CD4-positive, alpha-beta memory T cell (primary cell): ENCODE measurements at regions not wholly inside any gene's neighbourhood (a gene's known extent, or its start where the extent isn't known, plus 50 kb on each side); places are given as distances from the start of the nearest gene placed in this dataset.

Experiments used
- CTCF ChIA-PET: fragments of 350-600 bp; sonication (Branson Sonifier 250); formaldehyde crosslinking; loops from one replicate; lab custom pipeline; 2021; ENCODE audit warnings: inconsistent platforms; ENCODE audit not compliant: partially characterized antibody; lab: Charles Lee
- POLR2A ChIA-PET: fragments of 350-600 bp; sonication (Branson Sonifier 250); formaldehyde crosslinking; loops from one replicate; lab custom pipeline; 2021; ENCODE audit not compliant: partially characterized antibody; lab: Charles Lee
- DNase-seq, 5 donors: peaks; one replicate each; pipeline versions ENCODE4 v3.0.0 to v3.0.0-alpha.2; 2020 to 2022; ENCODE audit warnings: mixed read lengths in 1 of 5
- H3K27ac ChIP-seq: one replicate; pipeline ENCODE4 v1.7.0; 2013; ENCODE audit warnings: low read depth, low read length
- H3K27me3 ChIP-seq: 2 replicates; pipeline ENCODE4 v1.7.0; 2013; ENCODE audit warnings: mild to moderate bottlenecking, low read length, moderate library complexity; ENCODE audit not compliant: insufficient read depth
- H3K36me3 ChIP-seq: 2 replicates; pipeline ENCODE4 v1.7.0; 2013; ENCODE audit warnings: mild to moderate bottlenecking, low read length, moderate library complexity; ENCODE audit not compliant: insufficient read depth
- H3K4me1 ChIP-seq: 2 replicates; pipeline ENCODE4 v1.7.0; 2013; ENCODE audit warnings: mild to moderate bottlenecking, low read length, moderate library complexity; ENCODE audit not compliant: insufficient read depth
- H3K4me3 ChIP-seq, 2 donors: one replicate each; pipeline ENCODE4 v1.7.0; 2013; ENCODE audit warnings: low read length in 2 of 2, mild to moderate bottlenecking in 1 of 2
- H3K9me3 ChIP-seq, 2 donors: one replicate each; pipeline ENCODE4 v1.7.0; 2013; ENCODE audit warnings: low read length in 2 of 2, control low read depth in 1 of 2; ENCODE audit not compliant: control insufficient read depth in 1 of 2
- H3K27ac Mint-ChIP-seq, 7 donors: one replicate each; pipeline ENCODE4 v1.8.0; 2020 to 2021; ENCODE audit warnings: mixed read lengths in 7 of 7, mild to moderate bottlenecking in 6 of 7, inconsistent platforms in 3 of 7, moderate library complexity in 3 of 7
- H3K27me3 Mint-ChIP-seq, 2 donors: one replicate each; pipeline ENCODE4 v1.8.0; 2020 to 2021; ENCODE audit warnings: mixed read lengths in 2 of 2
- H3K36me3 Mint-ChIP-seq, 2 donors: one replicate each; pipeline ENCODE4 v1.8.0; 2020 to 2021; ENCODE audit warnings: mixed read lengths in 2 of 2, inconsistent platforms in 1 of 2, mild to moderate bottlenecking in 1 of 2
- H3K4me1 Mint-ChIP-seq, 4 donors: one replicate each; pipeline ENCODE4 v1.8.0; 2020 to 2021; ENCODE audit warnings: mixed read lengths in 4 of 4, mild to moderate bottlenecking in 1 of 4
- H3K4me3 Mint-ChIP-seq, 8 donors: one replicate each; pipeline ENCODE4 v1.8.0; 2020 to 2021; ENCODE audit warnings: mixed read lengths in 8 of 8, mild to moderate bottlenecking in 7 of 8, moderate library complexity in 6 of 8, inconsistent platforms in 3 of 8
- H3K9me3 Mint-ChIP-seq, 8 donors: one replicate each; pipeline ENCODE4 v1.8.0; 2020 to 2021; ENCODE audit warnings: mixed read lengths in 8 of 8, mild to moderate bottlenecking in 5 of 8, inconsistent platforms in 3 of 8, moderate library complexity in 1 of 8
- intact Hi-C: fragments of 100-400 bp; cut with micrococcal nuclease; formaldehyde crosslinking; loops from one replicate; pipeline ENCODE4 v1.15.1; 2023

DNA sequence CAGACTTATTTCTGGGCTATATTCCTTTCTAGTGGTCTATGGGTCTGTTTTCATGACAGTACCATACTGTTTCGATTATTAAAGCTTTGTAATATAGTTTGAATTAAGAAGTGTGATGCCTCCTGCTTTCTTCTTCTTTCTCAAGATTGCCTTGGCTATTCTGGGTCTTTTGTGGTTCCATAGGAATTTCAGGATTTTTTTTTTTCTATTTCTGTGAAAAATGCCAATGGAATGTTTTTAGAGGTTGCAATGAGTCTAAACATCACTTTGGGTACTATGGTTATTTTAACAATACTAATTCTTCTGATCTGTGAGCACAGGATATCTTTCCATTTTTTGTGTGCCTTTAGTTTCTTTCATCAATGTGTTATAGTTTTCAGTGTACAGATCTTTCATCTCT lies 204.3 kb upstream of the HCCS start:
- ChIA-PET CTCF (no interaction called here), POLR2A (no interaction called here)
- Mint-ChIP-seq H3K4me3 (no peak overlapping the region), H3K27ac (no peak overlapping the region), H3K27me3 (no peaks in the 10 kb centered on the region), H3K36me3 (no peaks in the 10 kb centered on the region), H3K4me1 (no peaks in the 10 kb centered on the region), H3K9me3 (peaks cover 2 to 24% (median 5%) of the 10 kb centered on the region in 8 donors)
- Histone ChIP-seq H3K27me3 (no peaks in the 10 kb centered on the region), H3K27ac (no peak overlapping the region), H3K4me1 (no peaks in the 10 kb centered on the region), H3K9me3 (no peaks in the 10 kb centered on the region), H3K36me3 (no peaks in the 10 kb centered on the region), H3K4me3 (no peak overlapping the region)
- DNase-seq: no peak
- intact Hi-C loops: no loop called here

DNA sequence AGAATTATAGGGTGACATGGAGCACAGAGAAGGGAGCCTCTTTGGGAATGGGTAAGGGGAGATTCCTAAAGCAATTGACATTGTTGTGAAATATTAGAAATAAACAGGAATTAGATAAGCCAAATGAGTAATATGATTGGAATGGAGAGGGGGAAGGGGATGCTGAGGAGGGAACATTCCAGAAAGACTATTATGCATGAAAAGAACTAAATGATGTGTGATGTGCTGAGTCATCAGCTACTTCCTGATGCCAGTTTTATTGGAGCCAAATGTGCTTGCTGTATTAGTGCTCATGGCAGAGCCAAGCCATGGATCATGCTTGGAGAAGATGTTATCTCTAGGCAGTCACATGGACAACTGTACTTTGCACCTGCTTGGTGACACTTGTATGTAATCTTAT lies 189.0 kb upstream of the HCCS start:
- H3K9me3 ChIP-seq: no peaks in the 10 kb centered on the region
- CTCF ChIA-PET: no interaction called here
- no peak for DNase-seq
- H3K4me3 ChIP-seq: no peak overlapping the region
- H3K27me3 ChIP-seq: no peaks in the 10 kb centered on the region
- Mint-ChIP-seq H3K4me3 (no peak overlapping the region), H3K4me1 (no peaks in the 10 kb centered on the region), H3K36me3 (peaks cover 0 to 1% of the 10 kb centered on the region in 2 donors), H3K9me3 (peaks cover 0 to 32% (median 21%) of the 10 kb centered on the region in 8 donors), H3K27me3 (no peaks in the 10 kb centered on the region), H3K27ac (no peak overlapping the region)
- POLR2A ChIA-PET: no interaction called here
- H3K36me3 ChIP-seq: no peaks in the 10 kb centered on the region
- intact Hi-C loops: no loop called here
- no peaks in the 10 kb centered on the region for H3K4me1 ChIP-seq
- no peak overlapping the region for H3K27ac ChIP-seq

DNA sequence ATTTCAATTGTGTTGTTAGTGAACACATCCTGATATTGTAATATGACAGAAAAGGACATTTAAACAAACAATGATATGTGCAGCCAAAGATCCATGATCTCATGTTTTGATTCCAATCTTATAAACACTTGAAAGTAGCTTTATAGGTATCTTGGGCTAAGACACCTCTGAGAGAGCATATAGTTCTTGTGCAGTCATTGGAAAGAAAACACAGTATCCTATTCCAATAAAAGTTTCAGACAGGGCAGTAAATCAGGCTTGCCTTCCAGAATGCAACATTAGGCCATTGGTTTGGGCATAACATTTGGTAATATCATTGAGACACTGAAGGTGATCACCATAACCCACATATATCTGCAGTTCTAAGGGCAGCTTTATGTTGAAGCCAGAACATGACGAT lies 188.3 kb upstream of the HCCS start:
- Histone ChIP-seq H3K4me1 (no peaks in the 10 kb centered on the region), H3K36me3 (no peaks in the 10 kb centered on the region), H3K27ac (no peak overlapping the region), H3K27me3 (no peaks in the 10 kb centered on the region), H3K9me3 (no peaks in the 10 kb centered on the region), H3K4me3 (no peak overlapping the region)
- H3K27me3 Mint-ChIP-seq: no peaks in the 10 kb centered on the region
- H3K4me3 Mint-ChIP-seq: no peak overlapping the region
- H3K4me1 Mint-ChIP-seq: no peaks in the 10 kb centered on the region
- H3K9me3 Mint-ChIP-seq: peaks cover 0 to 36% (median 20%) of the 10 kb centered on the region in 8 donors
- H3K27ac Mint-ChIP-seq: no peak overlapping the region
- no peak for DNase-seq
- intact Hi-C loops: no loop called here
- POLR2A ChIA-PET: no interaction called here
- CTCF ChIA-PET: no interaction called here
- H3K36me3 Mint-ChIP-seq: peaks cover 0 to 1% of the 10 kb centered on the region in 2 donors

DNA sequence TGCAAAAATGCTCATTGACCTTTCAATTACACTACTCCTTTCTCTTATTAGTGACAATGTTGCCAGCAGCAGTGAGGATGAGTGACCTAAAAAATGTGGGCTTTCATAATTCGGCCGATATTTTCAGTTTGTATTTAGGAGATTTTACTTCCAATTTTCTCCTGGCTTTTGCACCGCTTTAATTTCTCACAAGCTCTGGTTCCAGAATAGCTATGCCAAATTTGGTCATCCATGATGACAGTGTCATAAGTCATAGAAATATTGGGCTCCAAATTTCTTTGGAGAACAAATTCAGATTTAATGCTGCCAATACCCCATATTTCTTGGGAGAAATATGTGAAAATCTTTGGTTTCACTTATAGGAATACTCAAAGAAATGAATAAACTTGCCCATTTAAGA lies 187.7 kb upstream of the HCCS start:
- CTCF ChIA-PET: no interaction called here

DNA sequence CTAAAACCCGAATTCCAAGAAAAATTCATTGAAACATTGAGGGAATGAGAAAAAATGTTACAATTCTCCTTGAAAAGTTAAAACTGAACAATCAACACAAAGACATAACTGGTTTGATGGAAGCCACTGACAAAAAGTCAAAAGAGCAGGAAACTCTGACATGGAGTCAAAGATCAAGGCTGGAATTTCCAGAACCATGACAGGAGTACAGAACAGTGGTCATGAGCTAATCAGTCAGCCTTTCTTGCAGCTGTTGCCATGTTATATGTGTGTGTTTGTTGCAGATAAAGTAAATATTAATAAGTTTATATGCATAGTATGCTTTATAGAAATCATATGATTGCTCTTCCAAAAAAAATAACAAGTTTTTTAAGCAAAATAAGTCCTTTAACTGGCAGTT lies 184.7 kb upstream of the HCCS start:
- H3K36me3 Mint-ChIP-seq: no peaks in the 10 kb centered on the region
- intact Hi-C loops: no loop called here
- peaks cover 0 to 48% (median 24%) of the 10 kb centered on the region in 8 donors for H3K9me3 Mint-ChIP-seq
- CTCF ChIA-PET: no interaction called here
- POLR2A ChIA-PET: no interaction called here
- no peak for DNase-seq
- H3K36me3 ChIP-seq: no peaks in the 10 kb centered on the region
- H3K27me3 ChIP-seq: no peaks in the 10 kb centered on the region
- no peaks in the 10 kb centered on the region for H3K27me3 Mint-ChIP-seq
- no peak overlapping the region for H3K27ac Mint-ChIP-seq
- no peaks in the 10 kb centered on the region for H3K4me1 Mint-ChIP-seq
- no peak overlapping the region for H3K4me3 Mint-ChIP-seq
- H3K9me3 ChIP-seq: no peaks in the 10 kb centered on the region
- no peaks in the 10 kb centered on the region for H3K4me1 ChIP-seq
- no peak overlapping the region for H3K27ac ChIP-seq
- H3K4me3 ChIP-seq: no peak overlapping the region

More for the DNA sequence above, 187.7 kb upstream of the HCCS start:
- no peak overlapping the region for H3K4me3 ChIP-seq
- no peaks in the 10 kb centered on the region for H3K9me3 ChIP-seq
- no peak overlapping the region for H3K27ac Mint-ChIP-seq
- no peaks in the 10 kb centered on the region for H3K27me3 ChIP-seq
- H3K9me3 Mint-ChIP-seq: peaks cover 0 to 33% (median 15%) of the 10 kb centered on the region in 8 donors
- H3K27ac ChIP-seq: no peak overlapping the region
- H3K36me3 ChIP-seq: no peaks in the 10 kb centered on the region
- H3K36me3 Mint-ChIP-seq: peaks cover 0 to 1% of the 10 kb centered on the region in 2 donors
- POLR2A ChIA-PET: no interaction called here
- DNase-seq: no peak
- H3K4me1 ChIP-seq: no peaks in the 10 kb centered on the region
- intact Hi-C loops: no loop called here
- H3K27me3 Mint-ChIP-seq: no peaks in the 10 kb centered on the region
- no peak overlapping the region for H3K4me3 Mint-ChIP-seq
- no peaks in the 10 kb centered on the region for H3K4me1 Mint-ChIP-seq

DNA sequence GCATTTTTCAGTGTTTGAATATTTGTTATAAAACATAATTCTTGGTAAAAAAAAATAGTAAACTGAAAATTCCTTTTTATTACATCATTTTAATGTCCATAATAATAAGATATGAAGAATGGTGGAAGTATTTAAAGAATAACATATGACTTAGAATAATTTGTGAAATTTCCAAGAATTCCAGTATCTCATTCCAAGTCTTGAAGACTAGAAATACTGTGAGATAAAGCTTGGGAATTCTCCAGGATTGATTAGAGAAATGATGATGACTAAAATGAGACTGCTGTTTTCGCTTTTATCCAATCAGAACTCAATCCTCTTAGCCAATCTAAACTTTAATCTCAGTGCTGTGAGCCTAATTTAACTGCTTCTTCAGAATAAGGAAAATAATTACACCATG lies 184.2 kb upstream of the HCCS start:
- Histone ChIP-seq H3K4me1 (no peaks in the 10 kb centered on the region), H3K27me3 (no peaks in the 10 kb centered on the region), H3K36me3 (no peaks in the 10 kb centered on the region), H3K9me3 (no peaks in the 10 kb centered on the region), H3K4me3 (no peak overlapping the region), H3K27ac (no peak overlapping the region)
- no peak overlapping the region for H3K4me3 Mint-ChIP-seq
- H3K4me1 Mint-ChIP-seq: no peaks in the 10 kb centered on the region
- DNase-seq: no peak
- H3K36me3 Mint-ChIP-seq: no peaks in the 10 kb centered on the region
- peaks cover 0 to 50% (median 25%) of the 10 kb centered on the region in 8 donors for H3K9me3 Mint-ChIP-seq
- ChIA-PET CTCF (no interaction called here), POLR2A (no interaction called here)
- no peaks in the 10 kb centered on the region for H3K27me3 Mint-ChIP-seq
- H3K27ac Mint-ChIP-seq: no peak overlapping the region
- intact Hi-C loops: no loop called here

DNA sequence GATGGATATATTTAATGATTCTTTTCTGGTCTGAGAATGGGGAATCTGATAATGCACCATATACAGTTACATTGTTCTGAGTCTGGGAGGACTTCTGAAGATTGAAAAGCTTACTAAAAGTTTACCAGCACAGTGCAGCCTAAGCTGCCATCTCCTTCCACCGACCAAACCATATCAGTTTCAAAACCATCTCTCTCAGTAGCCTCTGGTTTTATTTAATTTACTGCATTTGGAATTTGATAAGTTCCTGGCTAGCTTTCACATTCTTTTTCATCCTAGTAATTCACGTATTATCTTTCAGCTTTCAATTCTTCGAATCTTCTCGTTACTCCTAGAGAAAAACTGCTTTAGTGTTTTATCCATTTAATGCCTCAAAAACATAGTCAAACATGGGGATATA lies 181.4 kb upstream of the HCCS start:
- Mint-ChIP-seq H3K4me3 (no peak overlapping the region), H3K9me3 (peaks cover 0 to 41% (median 26%) of the 10 kb centered on the region in 8 donors), H3K36me3 (no peaks in the 10 kb centered on the region), H3K4me1 (no peaks in the 10 kb centered on the region), H3K27me3 (no peaks in the 10 kb centered on the region), H3K27ac (no peak overlapping the region)
- H3K9me3 ChIP-seq: no peaks in the 10 kb centered on the region
- no peaks in the 10 kb centered on the region for H3K4me1 ChIP-seq
- no peak overlapping the region for H3K27ac ChIP-seq
- intact Hi-C loops: no loop called here
- no peaks in the 10 kb centered on the region for H3K27me3 ChIP-seq
- DNase-seq: no peak
- POLR2A ChIA-PET: no interaction called here
- CTCF ChIA-PET: no interaction called here
- no peaks in the 10 kb centered on the region for H3K36me3 ChIP-seq
- H3K4me3 ChIP-seq: no peak overlapping the region

DNA sequence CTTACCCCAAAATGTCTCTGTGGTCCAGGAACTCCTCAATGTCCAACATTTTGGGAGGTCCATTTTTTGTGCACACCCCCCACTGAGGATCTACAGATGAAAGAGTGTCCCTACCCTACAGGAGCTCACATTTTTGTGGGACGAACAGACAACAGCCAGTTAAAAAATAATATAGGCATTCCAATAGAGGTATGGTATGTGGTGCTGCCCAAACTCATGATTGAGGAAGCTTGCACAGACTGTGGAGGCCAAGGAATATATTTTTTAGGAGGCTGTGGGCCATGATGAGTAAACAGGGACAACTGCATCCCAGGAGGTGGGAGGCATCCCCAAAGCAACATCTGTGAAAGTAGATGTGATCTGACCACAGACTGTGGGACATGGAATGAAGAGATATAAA lies 181.0 kb upstream of the HCCS start:
- Mint-ChIP-seq H3K27me3 (no peaks in the 10 kb centered on the region), H3K9me3 (peaks cover 0 to 39% (median 25%) of the 10 kb centered on the region in 8 donors), H3K4me3 (no peak overlapping the region), H3K27ac (no peak overlapping the region), H3K36me3 (no peaks in the 10 kb centered on the region), H3K4me1 (no peaks in the 10 kb centered on the region)
- H3K4me1 ChIP-seq: no peaks in the 10 kb centered on the region
- no peak overlapping the region for H3K4me3 ChIP-seq
- intact Hi-C loops: no loop called here
- H3K27ac ChIP-seq: no peak overlapping the region
- ChIA-PET CTCF (no interaction called here), POLR2A (no interaction called here)
- no peaks in the 10 kb centered on the region for H3K27me3 ChIP-seq
- no peaks in the 10 kb centered on the region for H3K36me3 ChIP-seq
- H3K9me3 ChIP-seq: no peaks in the 10 kb centered on the region
- no peak for DNase-seq
